GM19324 (cell line): ENCODE measurements at regions not wholly inside any gene's neighbourhood (a gene's known extent, or its start where the extent isn't known, plus 50 kb on each side); places are given as distances from the start of the nearest gene placed in this dataset.

Experiments
- ATAC-seq: cut with Tn5 transposase; IDR thresholded peaks from one replicate; pipeline ENCODE4 v1.9.1; 2021; ENCODE audit warnings: mild to moderate bottlenecking, moderate library complexity; ENCODE audit not compliant: unreplicated experiment, low FRiP score

GRCh38 chr21:19874521-19874920 lies 1123.7 kb upstream of the NCAM2 start:
- ATAC-seq, result no peak

- ATAC-seq, result no peak
These were observed 1120.1 kb upstream of the NCAM2 start for GRCh38 chr21:19878133-19878532.

- no peak for ATAC-seq
These were observed 1098.6 kb upstream of the NCAM2 start for GRCh38 chr21:19899645-19900044.

- no peak for ATAC-seq
These were observed 1098.1 kb upstream of the NCAM2 start for GRCh38 chr21:19900149-19900548.

- ATAC-seq, result no peak
These were observed 1089.8 kb upstream of the NCAM2 start for GRCh38 chr21:19908390-19908789.

GRCh38 chr21:19914028-19914427 lies 1084.2 kb upstream of the NCAM2 start:
- no peak for ATAC-seq

- no peak for ATAC-seq
These were observed 1077.0 kb upstream of the NCAM2 start for GRCh38 chr21:19921211-19921610.

GRCh38 chr21:19922122-19922521 lies 1076.1 kb upstream of the NCAM2 start:
- no peak for ATAC-seq

GRCh38 chr21:19935467-19935866 lies 1062.7 kb upstream of the NCAM2 start:
- no peak for ATAC-seq

- no peak for ATAC-seq
These were observed 1060.6 kb upstream of the NCAM2 start for GRCh38 chr21:19937619-19938018.

GRCh38 chr21:19941626-19942025 lies 1056.6 kb upstream of the NCAM2 start:
- ATAC-seq, result no peak

GRCh38 chr21:19950347-19950746 lies 1047.9 kb upstream of the NCAM2 start:
- no peak for ATAC-seq

GRCh38 chr21:19969156-19969555 lies 1029.1 kb upstream of the NCAM2 start:
- ATAC-seq, result no peak

- ATAC-seq, result no peak
These were observed 1016.3 kb upstream of the NCAM2 start for GRCh38 chr21:19981938-19982337.

GRCh38 chr21:19986396-19986795 lies 1011.8 kb upstream of the NCAM2 start:
- ATAC-seq, result no peak

GRCh38 chr21:19987671-19988070 lies 1010.5 kb upstream of the NCAM2 start:
- ATAC-seq, result no peak

GRCh38 chr21:19992540-19992939 lies 1005.7 kb upstream of the NCAM2 start:
- no peak for ATAC-seq

- no peak for ATAC-seq
These were observed 1004.9 kb upstream of the NCAM2 start for GRCh38 chr21:19993268-19993667.

GRCh38 chr21:19995253-19995652 lies 1003.0 kb upstream of the NCAM2 start:
- no peak for ATAC-seq

GRCh38 chr21:19998453-19998852 lies 999.8 kb upstream of the NCAM2 start:
- ATAC-seq, result no peak

- peak; percentile 51 for ATAC-seq
These were observed 998.6 kb upstream of the NCAM2 start for GRCh38 chr21:19999369-20000272.

- no peak for ATAC-seq
These were observed 993.8 kb upstream of the NCAM2 start for GRCh38 chr21:20004367-20004766.
